CD4-positive, alpha-beta T cell (primary cell): ENCODE measurements at regions not wholly inside any gene's neighbourhood (a gene's known extent, or its start where the extent isn't known, plus 50 kb on each side); places are given as distances from the start of the nearest gene placed in this dataset.

Source experiments
- ATAC-seq: fragments of 200-7000 bp; cut with Tn5 transposase; one replicate; pipeline ENCODE4 v1.10.0; 2022; ENCODE audit warnings: mild to moderate bottlenecking; ENCODE audit not compliant: poor library complexity
- CTCF ChIA-PET: fragments of 350-600 bp; sonication (Branson Sonifier 250); formaldehyde crosslinking; loops from one replicate; lab custom pipeline; 2021; ENCODE audit warnings: antibody characterized with exemption, inconsistent platforms; lab: Charles Lee
- POLR2A ChIA-PET: fragments of 350-600 bp; sonication (Branson Sonifier 250); formaldehyde crosslinking; loops from one replicate; lab custom pipeline; 2021; ENCODE audit warnings: antibody characterized with exemption, inconsistent platforms; lab: Charles Lee
- DNase-seq, 14 experiments: peaks; one replicate each; pipeline ENCODE4 v3.0.0-alpha.2; 2013 to 2020; ENCODE audit warnings: mixed read lengths in 2 of 14
- H3K27ac ChIP-seq, 2 donors: one replicate each; pipeline versions ENCODE4 v1.5.1 to v1.7.0; 2013; ENCODE audit warnings: low read length in 2 of 2, low read depth in 1 of 2, mild to moderate bottlenecking in 1 of 2
- H3K27me3 ChIP-seq, 2 experiments: 1 replicate in 1 of 2; 2 replicates in 1 of 2; pipeline versions ENCODE4 v1.6.1 to v1.7.0; 2013; ENCODE audit warnings: low read length in 2 of 2, control low read depth in 1 of 2, mild to moderate bottlenecking in 1 of 2, moderate library complexity in 1 of 2; ENCODE audit not compliant: insufficient read depth in 2 of 2, control insufficient read depth in 1 of 2
- H3K36me3 ChIP-seq: one replicate; pipeline ENCODE4 v1.6.1; 2013; ENCODE audit warnings: low read length, control low read depth; ENCODE audit not compliant: insufficient read depth
- H3K4me1 ChIP-seq: one replicate; pipeline ENCODE4 v1.6.1; 2013; ENCODE audit warnings: low read length, control low read depth; ENCODE audit not compliant: insufficient read depth
- H3K4me3 ChIP-seq: one replicate; pipeline ENCODE4 v1.5.1; 2013; ENCODE audit warnings: mild to moderate bottlenecking, low read length, moderate library complexity
- H3K9me3 ChIP-seq, 2 experiments: 1 replicate in 1 of 2; 2 replicates in 1 of 2; pipeline versions ENCODE4 v1.6.1 to v1.7.0; 2013; ENCODE audit warnings: low read length in 2 of 2, mild to moderate bottlenecking in 2 of 2, control low read depth in 1 of 2, moderate library complexity in 1 of 2; ENCODE audit not compliant: control insufficient read depth in 1 of 2, insufficient read depth in 1 of 2
- H3K27ac Mint-ChIP-seq: one replicate; pipeline ENCODE4 v1.8.0; 2020; ENCODE audit warnings: mixed read lengths
- H3K27me3 Mint-ChIP-seq: one replicate; pipeline ENCODE4 v1.8.0; 2021; ENCODE audit warnings: mixed read lengths
- H3K36me3 Mint-ChIP-seq: one replicate; pipeline ENCODE4 v1.8.0; 2021; ENCODE audit warnings: low read depth, mixed read lengths
- H3K4me1 Mint-ChIP-seq: one replicate; pipeline ENCODE4 v1.8.0; 2021; ENCODE audit warnings: low read depth, mixed read lengths
- H3K4me3 Mint-ChIP-seq: one replicate; pipeline ENCODE4 v1.8.0; 2020; ENCODE audit warnings: mild to moderate bottlenecking, mixed read lengths
- H3K9me3 Mint-ChIP-seq: one replicate; pipeline ENCODE4 v1.8.0; 2020; ENCODE audit warnings: mixed read lengths
- intact Hi-C, 2 experiments: fragments of 100-400 bp; cut with DNase I in 1 of 2; cut with micrococcal nuclease in 1 of 2; formaldehyde crosslinking; loops; one replicate each; pipeline versions ENCODE4 v1.15.1 to v1.9.0; 2023 to 2025; cut with DNase I, micrococcal nuclease
- TF ChIP-seq, protein P1 (sequence below): fragments of 200-600 bp; IDR thresholded peaks from one replicate; pipeline ENCODE4 v1.8.0; 2022; ENCODE audit warnings: antibody characterized with exemption, mild to moderate bottlenecking

DNA sequence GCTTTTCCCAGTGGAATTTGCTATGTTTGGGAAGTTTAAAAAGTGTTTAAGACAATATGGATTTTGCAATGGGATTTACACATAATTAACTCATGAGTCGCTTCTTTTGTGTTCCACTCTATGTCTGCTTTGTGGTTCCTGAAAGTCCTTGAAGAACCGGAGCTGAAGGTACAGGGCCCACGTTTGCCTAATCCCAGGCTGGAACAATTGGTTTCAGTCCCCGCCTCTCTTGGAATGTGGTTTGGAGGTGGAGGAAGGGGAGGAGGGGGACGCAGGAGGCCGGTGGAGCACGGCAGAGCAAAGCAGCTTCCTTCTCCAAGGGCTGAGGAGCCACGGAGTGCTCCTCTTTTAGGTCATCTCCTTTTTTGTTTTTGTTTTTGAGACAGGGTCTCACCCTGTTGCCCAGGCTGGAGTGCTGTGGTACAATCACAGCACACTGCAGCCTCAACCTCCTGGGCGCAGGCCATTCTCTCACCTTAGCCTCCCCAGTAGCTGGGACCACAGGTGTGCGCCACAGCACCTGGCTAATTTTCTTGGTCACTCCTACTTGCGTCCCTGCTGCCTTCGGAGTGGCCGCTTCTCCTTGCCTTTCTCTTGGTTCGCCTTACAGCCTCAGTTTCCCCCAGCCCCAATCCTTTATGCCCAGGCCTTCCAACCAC, 129.5 kb upstream of the ERRFI1 start:
- Mint-ChIP-seq H3K27ac (peak overlapping the region; percentile 45), H3K36me3 (no peaks in the 10 kb centered on the region), H3K4me3 (no peak overlapping the region), H3K4me1 (peaks cover 42% of the 10 kb centered on the region), H3K9me3 (peaks cover 11% of the 10 kb centered on the region), H3K27me3 (peaks cover 15% of the 10 kb centered on the region)
- intact Hi-C loops = no loop called here
- peaks cover 0 to 10% of the 10 kb centered on the region in 2 experiments for H3K9me3 ChIP-seq
- H3K36me3 ChIP-seq = no peaks in the 10 kb centered on the region
- no peak overlapping the region for H3K4me3 ChIP-seq
- DNase-seq (no peak), ATAC-seq (no peak)
- no peak overlapping the region for H3K27ac ChIP-seq
- TF ChIP-seq, protein P1, sequence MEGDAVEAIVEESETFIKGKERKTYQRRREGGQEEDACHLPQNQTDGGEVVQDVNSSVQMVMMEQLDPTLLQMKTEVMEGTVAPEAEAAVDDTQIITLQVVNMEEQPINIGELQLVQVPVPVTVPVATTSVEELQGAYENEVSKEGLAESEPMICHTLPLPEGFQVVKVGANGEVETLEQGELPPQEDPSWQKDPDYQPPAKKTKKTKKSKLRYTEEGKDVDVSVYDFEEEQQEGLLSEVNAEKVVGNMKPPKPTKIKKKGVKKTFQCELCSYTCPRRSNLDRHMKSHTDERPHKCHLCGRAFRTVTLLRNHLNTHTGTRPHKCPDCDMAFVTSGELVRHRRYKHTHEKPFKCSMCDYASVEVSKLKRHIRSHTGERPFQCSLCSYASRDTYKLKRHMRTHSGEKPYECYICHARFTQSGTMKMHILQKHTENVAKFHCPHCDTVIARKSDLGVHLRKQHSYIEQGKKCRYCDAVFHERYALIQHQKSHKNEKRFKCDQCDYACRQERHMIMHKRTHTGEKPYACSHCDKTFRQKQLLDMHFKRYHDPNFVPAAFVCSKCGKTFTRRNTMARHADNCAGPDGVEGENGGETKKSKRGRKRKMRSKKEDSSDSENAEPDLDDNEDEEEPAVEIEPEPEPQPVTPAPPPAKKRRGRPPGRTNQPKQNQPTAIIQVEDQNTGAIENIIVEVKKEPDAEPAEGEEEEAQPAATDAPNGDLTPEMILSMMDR = no peak
- H3K27me3 ChIP-seq = no peaks in the 10 kb centered on the region
- POLR2A ChIA-PET = interaction anchor here (6.3 kb wide), 1 partner anchor 13 kb away, joined by 52 read pairs; no protein-coding TSS in a partner anchor
- CTCF ChIA-PET = no interaction called here
- H3K4me1 ChIP-seq = peaks cover 43% of the 10 kb centered on the region

- no peak overlapping the region for H3K27ac ChIP-seq
- H3K27me3 Mint-ChIP-seq = peaks cover 15% of the 10 kb centered on the region
- no peak overlapping the region for H3K4me3 ChIP-seq
Measured at GRCh38 chr1:8154621-8155052, 128.5 kb upstream of the ERRFI1 start.

GRCh38 chr1:8153961-8154360, 127.9 kb upstream of the ERRFI1 start:
- no peaks in the 10 kb centered on the region for H3K36me3 ChIP-seq
- Mint-ChIP-seq H3K27me3 (peaks cover 15% of the 10 kb centered on the region), H3K36me3 (no peaks in the 10 kb centered on the region), H3K9me3 (peaks cover 12% of the 10 kb centered on the region), H3K4me3 (no peak overlapping the region), H3K4me1 (peaks cover 58% of the 10 kb centered on the region), H3K27ac (peak overlapping the region; percentile 98)
- ATAC-seq (no peak), DNase-seq (no peak)
- H3K9me3 ChIP-seq = peaks cover 0 to 10% of the 10 kb centered on the region in 2 experiments
- H3K4me3 ChIP-seq = no peak overlapping the region
- POLR2A ChIA-PET = interaction anchor here (0.6 to 6.3 kb wide), 5 partner anchors 11 to 372 kb away, joined by 3 to 52 read pairs (median 3); no protein-coding TSS in a partner anchor
- CTCF ChIA-PET = no interaction called here
- intact Hi-C loops = loop anchor here in 1 of 2 experiments (2.0 to 5.0 kb wide), 5 partner anchors 15 to 192 kb away; partner anchors contain the start of gene PARK7
- H3K27ac ChIP-seq = no peak overlapping the region
- TF ChIP-seq, protein P1 = no peak
- H3K27me3 ChIP-seq = no peaks in the 10 kb centered on the region
- peaks cover 59% of the 10 kb centered on the region for H3K4me1 ChIP-seq

More at GRCh38 chr1:8154621-8155052, 128.5 kb upstream of the ERRFI1 start:
- DNase-seq (no peak), ATAC-seq (no peak)
- H3K27me3 ChIP-seq = no peaks in the 10 kb centered on the region
- Mint-ChIP-seq H3K4me1 (peaks cover 51% of the 10 kb centered on the region), H3K36me3 (no peaks in the 10 kb centered on the region), H3K27ac (peak overlapping the region; percentile 34), H3K4me3 (no peak overlapping the region), H3K9me3 (peaks cover 12% of the 10 kb centered on the region)
- TF ChIP-seq, protein P1 = no peak
- POLR2A ChIA-PET = interaction anchor here (0.6 to 6.3 kb wide), 4 partner anchors 11 to 45 kb away, joined by 3 to 52 read pairs (median 4); no protein-coding TSS in a partner anchor
- CTCF ChIA-PET = no interaction called here
- H3K9me3 ChIP-seq = peaks cover 0 to 10% of the 10 kb centered on the region in 2 experiments
- H3K4me1 ChIP-seq = peaks cover 53% of the 10 kb centered on the region
- H3K36me3 ChIP-seq = no peaks in the 10 kb centered on the region
- intact Hi-C loops = loop anchor here in 1 of 2 experiments (5.0 kb wide), 2 partner anchors 42 to 192 kb away; partner anchors contain the start of gene PARK7
